GM13976 (cell line): ENCODE measurements at regions not wholly inside any gene's neighbourhood (a gene's known extent, or its start where the extent isn't known, plus 50 kb on each side); places are given as distances from the start of the nearest gene placed in this dataset.

Experiments
- DNase-seq: peaks from one replicate; pipeline ENCODE4 v3.0.0; 2012; ENCODE audit warnings: low spot score
- CTCF ChIP-seq: IDR thresholded peaks from 2 replicates; pipeline ENCODE4 v1.5.1; 2012; ENCODE audit warnings: borderline replicate concordance, mild to moderate bottlenecking; ENCODE audit not compliant: insufficient read depth; ENCODE audit errors: extremely low read depth, missing control alignments, control extremely low read depth
- in situ Hi-C: fragments of 300-500 bp; cut with MboI; formaldehyde crosslinking; loops from one replicate; pipeline ENCODE4 v1.12.0; 2022; ENCODE audit warnings: low sequenced_read_pairs, mixed read lengths, inconsistent platforms; ENCODE audit not compliant: unreplicated experiment

- no peak for TF ChIP-seq CTCF
- DNase-seq: no peak
- in situ Hi-C loops: no loop called here
These were observed 570.3 kb downstream of the MN1 start for GRCh38 chr22:27231266-27231665.

- no peak for TF ChIP-seq CTCF
- DNase-seq: no peak
- in situ Hi-C loops: no loop called here
These were observed 569.5 kb downstream of the MN1 start for GRCh38 chr22:27232077-27232476.

- no peak for TF ChIP-seq CTCF
- DNase-seq: no peak
- in situ Hi-C loops: no loop called here
These were observed 564.3 kb downstream of the MN1 start for GRCh38 chr22:27237080-27237741.

- in situ Hi-C loops: no loop called here
- no peak for DNase-seq
- TF ChIP-seq CTCF: no peak
These were observed 562.5 kb downstream of the MN1 start for GRCh38 chr22:27238935-27239510.

- in situ Hi-C loops: no loop called here
- no peak for DNase-seq
- no peak for TF ChIP-seq CTCF
These were observed 562.0 kb downstream of the MN1 start for GRCh38 chr22:27239520-27239919.

GRCh38 chr22:27240298-27241075, 561.1 kb downstream of the MN1 start:
- DNase-seq: no peak
- in situ Hi-C loops: no loop called here
- no peak for TF ChIP-seq CTCF
